H1 (cell line): ENCODE measurements at regions not wholly inside any gene's neighbourhood (a gene's known extent, or its start where the extent isn't known, plus 50 kb on each side); places are given as distances from the start of the nearest gene placed in this dataset.
"Not testable (repeated sequence)": the region's sequence is repeated elsewhere in the genome, so short reads cannot be mapped to it uniquely, and the experiment has no call there.

Experiments
- CTCF ChIA-PET: fragments of 300-600 bp; sonication (Branson Sonifier 250); formaldehyde crosslinking; loops from one replicate; lab custom pipeline; 2021; ENCODE audit not compliant: partially characterized antibody; lab: Charles Lee
- POLR2A ChIA-PET: fragments of 300-600 bp; sonication (Branson Sonifier 250); formaldehyde crosslinking; loops from one replicate; lab custom pipeline; 2021; ENCODE audit warnings: inconsistent platforms; ENCODE audit not compliant: partially characterized antibody; lab: Charles Lee
- DNase-seq, 2 experiments: peaks; one replicate each; pipeline versions ENCODE4 v3.0.0 to v3.0.0-alpha.2; 2010 to 2022; ENCODE audit warnings: low spot score in 2 of 2, low read depth in 1 of 2, mixed read lengths in 1 of 2
- FAIRE-seq: peaks from 2 replicates; lab custom pipeline; 2011; peaks lifted over from hg19 to GRCh38; lab: Jason Lieb, UNC
- H2AFZ ChIP-seq: 2 replicates; pipeline ENCODE4 v1.8.1; 2012; ENCODE audit warnings: low read length, inconsistent platforms
- H2AK5ac ChIP-seq: 2 replicates; pipeline ENCODE4 v1.6.1; 2013; ENCODE audit warnings: low read depth, low read length
- H2BK120ac ChIP-seq: replicated peaks from 2 replicates; pipeline ENCODE3; 2013; ENCODE audit warnings: low read depth, low read length, inconsistent platforms
- H2BK12ac ChIP-seq: 2 replicates; pipeline ENCODE4 v1.6.1; 2013; ENCODE audit warnings: low read depth, low read length
- H2BK15ac ChIP-seq: 2 replicates; pipeline ENCODE4 v1.6.1; 2013; ENCODE audit warnings: low read length
- H2BK20ac ChIP-seq: 2 replicates; pipeline ENCODE4 v1.6.1; 2013; ENCODE audit warnings: low read length
- H2BK5ac ChIP-seq: 2 replicates; pipeline ENCODE4 v1.6.1; 2013; ENCODE audit warnings: low read depth, low read length
- H3K14ac ChIP-seq: 2 replicates; pipeline ENCODE4 v1.6.1; 2013; ENCODE audit warnings: inconsistent platforms; ENCODE audit not compliant: insufficient read length
- H3K18ac ChIP-seq: 2 replicates; pipeline ENCODE4 v1.6.1; 2013; ENCODE audit warnings: low read length; ENCODE audit errors: extremely low read depth
- H3K23ac ChIP-seq: 2 replicates; pipeline ENCODE4 v1.6.1; 2013; ENCODE audit warnings: inconsistent platforms; ENCODE audit not compliant: insufficient read length
- H3K23me2 ChIP-seq: 2 replicates; pipeline ENCODE4 v1.6.1; 2013; ENCODE audit warnings: low read depth, low read length
- H3K27ac ChIP-seq: 2 replicates; pipeline ENCODE4 v1.6.1; 2011; ENCODE audit warnings: low read depth, low read length, inconsistent platforms
- H3K27me3 ChIP-seq, 4 experiments: replicated peaks in 1 of 4; 1 replicate in 1 of 4; 2 replicates in 3 of 4; pipeline versions ENCODE4 v1.6.1 to v1.8.1; 2011 to 2013; ENCODE audit warnings: low read length in 3 of 4, mild to moderate bottlenecking in 3 of 4, inconsistent platforms in 2 of 4, mixed read lengths in 2 of 4, moderate library complexity in 1 of 4; ENCODE audit not compliant: control insufficient read depth in 3 of 4, insufficient read depth in 3 of 4; ENCODE audit errors: extremely low read depth in 1 of 4
- H3K36me3 ChIP-seq, 4 experiments: 2 replicates each; pipeline versions ENCODE4 v1.6.1 to v1.8.1; 2011 to 2013; ENCODE audit warnings: mild to moderate bottlenecking in 4 of 4, low read length in 3 of 4, moderate library complexity in 2 of 4, control low read depth in 1 of 4, inconsistent platforms in 1 of 4; ENCODE audit not compliant: insufficient read depth in 4 of 4, control insufficient read depth in 2 of 4
- H3K4ac ChIP-seq: replicated peaks from 2 replicates; pipeline ENCODE3; 2013; ENCODE audit warnings: low read length, low read depth, mixed read lengths, inconsistent platforms; ENCODE audit not compliant: insufficient read length
- H3K4me1 ChIP-seq, 4 experiments: replicated peaks in 1 of 4; 1 replicate in 1 of 4; 2 replicates in 3 of 4; pipeline versions ENCODE4 v1.6.1 to v1.8.1; 2011 to 2013; ENCODE audit warnings: low read length in 3 of 4, inconsistent platforms in 2 of 4, mixed read lengths in 1 of 4; ENCODE audit not compliant: insufficient read depth in 4 of 4, control insufficient read depth in 3 of 4
- H3K4me2 ChIP-seq, 2 experiments: 2 replicates each; pipeline versions ENCODE4 v1.6.1 to v1.8.1; 2011 to 2013; ENCODE audit warnings: low read depth in 2 of 2, low read length in 2 of 2, control low read depth in 1 of 2, inconsistent platforms in 1 of 2, mild to moderate bottlenecking in 1 of 2; ENCODE audit not compliant: insufficient read depth in 1 of 2
- H3K4me3 ChIP-seq, 4 experiments: fragments of 200-600, 300-600 bp in 1 of 4; sonication (generic), shearing (Covaris generic), sonication (Bioruptor Twin) in 1 of 4; 2 replicates each; pipeline versions ENCODE4 v1.5.1 to v1.8.1; 2011 to 2016; ENCODE audit warnings: low read length in 4 of 4, low read depth in 3 of 4, control low read depth in 2 of 4, inconsistent platforms in 2 of 4, mild to moderate bottlenecking in 2 of 4, mixed read lengths in 1 of 4, moderate library complexity in 1 of 4; ENCODE audit not compliant: insufficient read depth in 2 of 4; ENCODE audit errors: extremely low read depth in 1 of 4
- H3K56ac ChIP-seq: replicated peaks from 2 replicates; pipeline ENCODE3; 2013; ENCODE audit warnings: low read depth, mild to moderate bottlenecking, mixed read lengths, low read length, inconsistent platforms; ENCODE audit not compliant: insufficient read length
- H3K79me1 ChIP-seq: 2 replicates; pipeline ENCODE4 v1.6.1; 2013; ENCODE audit warnings: low read depth, low read length, control low read depth
- H3K79me2 ChIP-seq, 2 experiments: 2 replicates each; pipeline versions ENCODE4 v1.6.1 to v1.8.1; 2012 to 2013; ENCODE audit warnings: low read length in 2 of 2, mild to moderate bottlenecking in 2 of 2, inconsistent platforms in 1 of 2; ENCODE audit not compliant: insufficient read depth in 2 of 2, control insufficient read depth in 1 of 2
- H3K9ac ChIP-seq, 4 experiments: replicated peaks in 1 of 4; 1 replicate in 1 of 4; 2 replicates in 3 of 4; pipeline versions ENCODE4 v1.6.1 to v1.8.1; 2011 to 2013; ENCODE audit warnings: low read depth in 3 of 4, low read length in 3 of 4, control low read depth in 2 of 4, mild to moderate bottlenecking in 2 of 4, moderate library complexity in 2 of 4, inconsistent platforms in 1 of 4; ENCODE audit errors: extremely low read depth in 1 of 4
- H3K9me3 ChIP-seq, 2 experiments: 2 replicates each; pipeline versions ENCODE4 v1.6.1 to v1.8.1; 2012 to 2013; ENCODE audit warnings: mild to moderate bottlenecking in 2 of 2, moderate library complexity in 2 of 2, control low read depth in 1 of 2, inconsistent platforms in 1 of 2, low read depth in 1 of 2, low read length in 1 of 2, mixed read lengths in 1 of 2; ENCODE audit not compliant: insufficient read depth in 2 of 2
- H4K20me1 ChIP-seq, 2 experiments: replicated peaks in 1 of 2; 2 replicates each; pipeline versions ENCODE3 to v1.8.1; 2011 to 2013; ENCODE audit warnings: inconsistent platforms in 2 of 2, low read length in 2 of 2, mild to moderate bottlenecking in 1 of 2; ENCODE audit not compliant: insufficient read depth in 2 of 2, control insufficient read depth in 1 of 2
- H4K5ac ChIP-seq: 2 replicates; pipeline ENCODE4 v1.6.1; 2013; ENCODE audit warnings: low read length, low read depth, mixed read lengths, inconsistent platforms; ENCODE audit not compliant: insufficient read length
- H4K8ac ChIP-seq: 2 replicates; pipeline ENCODE4 v1.8.0; 2013; ENCODE audit warnings: mild to moderate bottlenecking, moderate library complexity, low read length, inconsistent platforms; ENCODE audit not compliant: insufficient read depth; ENCODE audit errors: extremely low read depth
- H4K91ac ChIP-seq: replicated peaks from 2 replicates; pipeline ENCODE3; 2013; ENCODE audit warnings: low read length, mixed read lengths, inconsistent platforms; ENCODE audit not compliant: insufficient read length
- WGBS, 2 experiments: shearing (Covaris generic) in 1 of 2; methylation state at CpG; one replicate each; pipeline versions ENCODE4 v1.1.6 to v1.1.7; 2013 to 2015; ENCODE audit warnings: low lambda C conversion rate in 2 of 2, mixed read lengths in 2 of 2, inconsistent platforms in 1 of 2, low coverage in 1 of 2, missing lambda C conversion rate in 1 of 2; ENCODE audit not compliant: insufficient replicate concordance in 2 of 2, insufficient coverage in 1 of 2, insufficient read length in 1 of 2; ENCODE audit errors: extremely low coverage in 1 of 2, missing lambda C conversion rate in 1 of 2; 5-methylcytosine and 5-hydroxymethylcytosine counted together

- POLR2A ChIA-PET, H3K56ac ChIP-seq, H3K18ac ChIP-seq, H4K20me1 ChIP-seq, H2BK5ac ChIP-seq, H4K91ac ChIP-seq, H3K23ac ChIP-seq, H3K9ac ChIP-seq, H2AFZ ChIP-seq, H3K4ac ChIP-seq, H3K36me3 ChIP-seq, H3K79me1 ChIP-seq, H3K27me3 ChIP-seq, H3K14ac ChIP-seq, H3K27ac ChIP-seq, H2BK20ac ChIP-seq, H4K8ac ChIP-seq, H2BK12ac ChIP-seq, H3K9me3 ChIP-seq, H2BK15ac ChIP-seq, H3K4me1 ChIP-seq, H4K5ac ChIP-seq, H3K79me2 ChIP-seq, FAIRE-seq, H3K23me2 ChIP-seq, H3K4me3 ChIP-seq, H2BK120ac ChIP-seq, H2AK5ac ChIP-seq, H3K4me2 ChIP-seq, DNase-seq: not testable (repeated sequence)
- CTCF ChIA-PET: interaction anchor here (1.7 kb wide), 1 partner anchor 101 kb away, joined by 7 read pairs; no protein-coding TSS in a partner anchor
- 74% methylated on average over 3 of the region's 3 CpGs; no CpG with 5 or more reads in 1 of the 2 experiments for WGBS, 2 experiments
These were observed 63.7 kb upstream of the KIAA0040 start for GRCh38 chr1:175256246-175256645.
